Activated naive CD8-positive, alpha-beta T cell (primary cell): ENCODE measurements at regions not wholly inside any gene's neighbourhood (a gene's known extent, or its start where the extent isn't known, plus 50 kb on each side); places are given as distances from the start of the nearest gene placed in this dataset.

Experiments
- H3K27ac Mint-ChIP-seq: one replicate; pipeline ENCODE4 v1.8.0; 2021; ENCODE audit warnings: mixed read lengths
- H3K27me3 Mint-ChIP-seq: one replicate; pipeline ENCODE4 v1.8.0; 2021; ENCODE audit warnings: mixed read lengths
- H3K36me3 Mint-ChIP-seq: one replicate; pipeline ENCODE4 v1.8.0; 2021; ENCODE audit warnings: mixed read lengths
- H3K4me1 Mint-ChIP-seq: one replicate; pipeline ENCODE4 v1.8.0; 2021; ENCODE audit warnings: low read depth, mixed read lengths
- H3K4me3 Mint-ChIP-seq: one replicate; pipeline ENCODE4 v1.8.0; 2021; ENCODE audit warnings: mild to moderate bottlenecking, mixed read lengths
- H3K9me3 Mint-ChIP-seq: one replicate; pipeline ENCODE4 v1.8.0; 2021; ENCODE audit warnings: low read depth, mixed read lengths

- Mint-ChIP-seq H3K4me1 (no peaks in the 10 kb centered on the region), H3K27ac (no peak overlapping the region), H3K4me3 (no peak overlapping the region), H3K36me3 (peaks cover 2% of the 10 kb centered on the region), H3K27me3 (peaks cover 2% of the 10 kb centered on the region), H3K9me3 (no peaks in the 10 kb centered on the region)
Observed at GRCh38 chr3:15955968-15956367, 158.2 kb upstream of the ANKRD28 start.

DNA sequence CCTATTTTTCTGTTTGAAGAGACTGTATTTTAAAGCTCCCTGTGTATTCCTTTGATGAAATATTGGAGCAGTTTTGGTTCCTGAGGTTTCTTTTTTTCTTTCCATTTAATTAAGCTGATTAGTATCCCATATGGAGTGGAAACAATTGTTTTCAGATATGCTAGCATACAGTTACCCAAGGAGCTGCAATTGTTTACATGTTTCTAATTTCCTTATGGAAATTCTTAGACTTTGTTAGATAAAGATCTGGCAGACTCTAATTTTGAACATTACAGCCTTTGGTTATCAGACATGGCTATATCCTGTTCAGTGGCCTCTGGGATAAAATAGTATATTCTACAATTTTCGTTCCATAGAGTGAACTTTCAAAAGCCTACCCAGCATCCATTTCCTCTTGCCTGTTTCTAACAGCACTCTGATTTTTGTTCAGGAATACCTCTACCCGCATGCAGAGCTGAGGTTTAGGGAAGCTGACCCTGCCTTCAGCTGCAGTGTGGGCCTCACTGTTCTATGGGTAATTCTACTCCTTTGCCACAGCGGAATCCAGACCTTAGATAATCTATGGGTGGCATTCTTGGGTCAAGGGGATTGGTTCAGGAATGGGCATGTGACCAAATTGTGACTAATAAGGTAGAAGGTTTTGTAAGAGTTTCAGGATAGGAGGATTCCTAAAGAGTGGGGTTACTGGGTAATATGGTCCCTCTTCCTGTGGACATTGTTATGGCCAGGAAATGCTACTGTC, 161.1 kb upstream of the ANKRD28 start:
- Mint-ChIP-seq H3K4me3 (no peak overlapping the region), H3K36me3 (peaks cover 8% of the 10 kb centered on the region), H3K9me3 (no peaks in the 10 kb centered on the region), H3K27me3 (peaks cover 5% of the 10 kb centered on the region), H3K27ac (no peak overlapping the region), H3K4me1 (no peaks in the 10 kb centered on the region)

DNA sequence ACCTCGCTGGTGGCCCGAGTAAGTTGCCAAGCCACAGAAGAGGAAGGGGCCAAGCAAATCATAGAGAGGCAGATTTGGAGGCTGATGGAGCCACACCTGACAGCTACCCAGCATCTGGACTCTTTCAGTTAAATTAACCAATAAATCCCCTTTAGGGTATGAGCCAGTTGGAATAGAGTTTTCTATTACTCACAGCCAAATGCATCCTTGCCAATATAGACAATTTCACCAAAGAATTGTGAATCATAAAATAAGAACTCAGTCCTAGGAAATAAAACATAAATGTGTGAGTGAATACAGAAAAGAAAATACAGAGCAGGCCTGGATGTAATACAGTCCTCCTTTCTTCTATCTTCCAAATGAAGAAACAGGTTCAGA, 161.6 kb upstream of the ANKRD28 start:
- Mint-ChIP-seq H3K4me3 (no peak overlapping the region), H3K27ac (no peak overlapping the region), H3K36me3 (peaks cover 8% of the 10 kb centered on the region), H3K9me3 (no peaks in the 10 kb centered on the region), H3K4me1 (no peaks in the 10 kb centered on the region), H3K27me3 (peaks cover 5% of the 10 kb centered on the region)

DNA sequence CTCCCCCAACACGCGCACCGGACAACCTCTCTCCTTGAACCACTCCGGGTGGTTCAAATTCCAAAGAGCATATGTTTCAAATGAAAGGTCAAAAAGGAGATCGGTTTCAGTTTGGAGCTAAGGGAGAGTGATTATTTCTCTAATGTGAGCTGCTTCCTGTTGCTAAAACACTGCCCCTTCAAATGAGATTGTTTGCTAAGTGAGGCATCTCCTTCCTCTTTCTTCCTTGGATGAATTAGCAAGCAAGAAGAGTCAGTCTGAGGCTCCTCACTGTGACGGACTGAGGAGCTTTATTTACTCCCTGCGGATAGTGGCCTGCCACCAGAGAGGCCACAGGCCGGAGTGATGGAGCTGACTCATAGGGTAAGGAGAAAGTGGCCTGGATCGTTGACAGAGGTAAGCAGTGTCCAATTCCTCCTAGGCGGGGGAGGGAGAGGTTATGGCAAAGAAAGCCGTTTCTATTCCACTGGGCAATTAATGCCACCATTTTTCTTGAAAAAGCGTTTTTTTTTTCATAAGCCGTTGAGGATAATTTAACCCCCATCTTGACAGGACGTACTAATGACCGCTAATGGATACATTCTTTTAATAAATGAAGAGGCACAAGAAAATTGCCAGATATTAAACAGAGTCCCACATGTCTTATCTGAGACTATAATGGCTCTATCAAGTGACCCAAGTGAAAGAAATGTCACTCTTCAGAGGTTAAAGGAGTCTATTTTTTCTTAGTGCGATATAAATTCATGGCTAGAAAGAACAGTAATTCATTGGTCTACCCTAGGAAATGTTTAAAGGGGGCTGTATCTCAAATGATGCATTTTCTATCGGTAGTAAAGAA, 167.0 kb upstream of the ANKRD28 start:
- no peaks in the 10 kb centered on the region for H3K4me1 Mint-ChIP-seq
- no peak overlapping the region for H3K27ac Mint-ChIP-seq
- peaks cover 3% of the 10 kb centered on the region for H3K27me3 Mint-ChIP-seq
- H3K36me3 Mint-ChIP-seq = peaks cover 8% of the 10 kb centered on the region
- H3K4me3 Mint-ChIP-seq = no peak overlapping the region
- H3K9me3 Mint-ChIP-seq = no peaks in the 10 kb centered on the region

DNA sequence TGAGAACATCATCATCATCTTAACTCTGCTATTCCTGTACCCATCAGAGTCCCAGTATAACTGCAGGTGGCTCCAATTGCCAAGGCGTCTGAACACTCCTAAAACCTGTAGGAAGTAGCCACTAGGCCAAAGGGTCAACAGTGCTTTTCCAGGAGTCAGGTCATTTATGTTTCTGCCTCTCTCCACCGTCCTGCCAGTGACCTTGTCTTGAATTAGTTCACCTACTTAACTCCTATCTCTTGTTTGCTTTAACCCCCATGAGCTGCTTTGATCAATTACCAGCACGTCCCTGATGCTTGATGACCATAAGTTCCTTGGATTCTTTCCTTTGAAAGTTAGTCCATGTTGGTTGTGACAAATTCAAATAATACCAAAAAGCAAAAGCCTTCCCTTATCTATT, 169.8 kb upstream of the ANKRD28 start:
- Mint-ChIP-seq H3K9me3 (no peaks in the 10 kb centered on the region), H3K4me1 (no peaks in the 10 kb centered on the region), H3K27me3 (peaks cover 3% of the 10 kb centered on the region), H3K27ac (no peak overlapping the region), H3K4me3 (no peak overlapping the region), H3K36me3 (peaks cover 5% of the 10 kb centered on the region)

GRCh38 chr3:15969874-15970640, 172.3 kb upstream of the ANKRD28 start:
- Mint-ChIP-seq H3K4me1 (no peaks in the 10 kb centered on the region), H3K27me3 (no peaks in the 10 kb centered on the region)

DNA sequence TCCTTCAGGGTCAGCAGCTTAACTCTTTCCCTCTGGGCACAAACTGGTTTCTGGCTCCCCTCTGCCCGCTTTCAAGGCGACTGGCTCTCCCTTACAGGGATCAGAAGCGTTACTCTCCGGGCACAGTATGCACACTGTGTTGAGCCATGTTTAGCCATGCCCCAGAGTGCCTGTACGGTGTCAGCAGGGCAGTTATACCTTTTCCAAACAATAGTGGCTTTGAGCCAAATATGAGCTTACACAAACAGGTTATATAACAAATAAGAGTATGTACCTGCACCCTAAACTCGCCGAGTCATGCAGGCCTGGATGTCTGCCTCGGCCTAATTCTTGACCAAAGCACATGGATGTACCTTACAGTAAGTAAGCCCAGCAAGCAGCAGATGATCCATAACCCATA, 175.6 kb upstream of the ANKRD28 start:
- Mint-ChIP-seq H3K27ac (no peak overlapping the region), H3K4me3 (no peak overlapping the region), H3K36me3 (no peaks in the 10 kb centered on the region), H3K27me3 (no peaks in the 10 kb centered on the region), H3K9me3 (no peaks in the 10 kb centered on the region), H3K4me1 (no peaks in the 10 kb centered on the region)

More at GRCh38 chr3:15969874-15970640, 172.3 kb upstream of the ANKRD28 start:
- no peak overlapping the region for H3K4me3 Mint-ChIP-seq
- no peaks in the 10 kb centered on the region for H3K9me3 Mint-ChIP-seq
- H3K27ac Mint-ChIP-seq = no peak overlapping the region
- peaks cover 2% of the 10 kb centered on the region for H3K36me3 Mint-ChIP-seq

GRCh38 chr3:15973940-15974339, 176.2 kb upstream of the ANKRD28 start:
- Mint-ChIP-seq H3K4me3 (no peak overlapping the region), H3K27ac (no peak overlapping the region), H3K27me3 (no peaks in the 10 kb centered on the region), H3K9me3 (no peaks in the 10 kb centered on the region), H3K36me3 (no peaks in the 10 kb centered on the region), H3K4me1 (no peaks in the 10 kb centered on the region)

- Mint-ChIP-seq H3K27ac (no peak overlapping the region), H3K9me3 (peaks cover 3% of the 10 kb centered on the region), H3K4me3 (no peak overlapping the region), H3K36me3 (no peaks in the 10 kb centered on the region), H3K4me1 (no peaks in the 10 kb centered on the region), H3K27me3 (no peaks in the 10 kb centered on the region)
Observed at GRCh38 chr3:15974647-15975046, 176.9 kb upstream of the ANKRD28 start.

GRCh38 chr3:15976524-15976923, 178.7 kb upstream of the ANKRD28 start:
- Mint-ChIP-seq H3K27me3 (no peaks in the 10 kb centered on the region), H3K36me3 (no peaks in the 10 kb centered on the region), H3K27ac (no peak overlapping the region), H3K4me3 (no peak overlapping the region), H3K4me1 (no peaks in the 10 kb centered on the region), H3K9me3 (peaks cover 3% of the 10 kb centered on the region)

GRCh38 chr3:15977090-15977489, 179.3 kb upstream of the ANKRD28 start:
- Mint-ChIP-seq H3K36me3 (no peaks in the 10 kb centered on the region), H3K27me3 (no peaks in the 10 kb centered on the region), H3K4me3 (no peak overlapping the region), H3K27ac (no peak overlapping the region), H3K9me3 (peaks cover 3% of the 10 kb centered on the region), H3K4me1 (no peaks in the 10 kb centered on the region)

DNA sequence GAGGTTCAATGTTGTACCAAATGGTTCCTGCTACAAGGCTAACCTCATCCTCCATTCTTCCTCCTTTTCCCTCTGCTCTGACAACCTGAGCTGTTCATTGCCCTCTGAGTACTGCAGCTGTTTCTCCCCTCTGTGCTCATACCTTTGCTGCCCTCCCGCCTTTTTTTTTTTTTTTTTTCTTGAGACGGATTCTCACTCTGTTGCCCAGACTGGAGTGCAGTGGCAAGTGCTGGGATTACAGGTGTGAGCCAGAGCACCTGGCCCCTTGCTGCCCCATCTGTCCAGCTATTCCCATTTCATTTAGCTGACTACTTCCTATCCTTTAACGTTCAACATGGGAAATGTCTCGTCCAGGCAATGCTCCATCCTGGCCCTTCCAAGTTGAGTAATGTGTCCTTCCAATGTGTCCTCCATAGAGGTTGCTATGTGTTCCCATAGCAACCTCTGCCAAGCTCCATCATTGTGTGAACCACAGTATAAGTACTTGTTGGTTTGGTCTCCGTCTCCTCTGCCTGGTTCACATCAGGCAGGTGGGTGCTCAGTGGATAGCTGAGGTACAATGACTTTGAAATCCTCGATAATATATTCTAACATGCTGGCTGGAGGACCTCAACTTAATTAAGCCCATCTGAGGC, 179.9 kb upstream of the ANKRD28 start:
- H3K9me3 Mint-ChIP-seq = peaks cover 3% of the 10 kb centered on the region
- H3K36me3 Mint-ChIP-seq = no peaks in the 10 kb centered on the region
- no peaks in the 10 kb centered on the region for H3K27me3 Mint-ChIP-seq
- no peak overlapping the region for H3K4me3 Mint-ChIP-seq
- H3K27ac Mint-ChIP-seq = no peak overlapping the region
- H3K4me1 Mint-ChIP-seq = no peaks in the 10 kb centered on the region

- no peaks in the 10 kb centered on the region for H3K36me3 Mint-ChIP-seq
- no peak overlapping the region for H3K27ac Mint-ChIP-seq
- H3K9me3 Mint-ChIP-seq = peaks cover 3% of the 10 kb centered on the region
- H3K27me3 Mint-ChIP-seq = no peaks in the 10 kb centered on the region
- no peak overlapping the region for H3K4me3 Mint-ChIP-seq
- H3K4me1 Mint-ChIP-seq = no peaks in the 10 kb centered on the region
Observed at GRCh38 chr3:15978801-15979200, 181.0 kb upstream of the ANKRD28 start.

DNA sequence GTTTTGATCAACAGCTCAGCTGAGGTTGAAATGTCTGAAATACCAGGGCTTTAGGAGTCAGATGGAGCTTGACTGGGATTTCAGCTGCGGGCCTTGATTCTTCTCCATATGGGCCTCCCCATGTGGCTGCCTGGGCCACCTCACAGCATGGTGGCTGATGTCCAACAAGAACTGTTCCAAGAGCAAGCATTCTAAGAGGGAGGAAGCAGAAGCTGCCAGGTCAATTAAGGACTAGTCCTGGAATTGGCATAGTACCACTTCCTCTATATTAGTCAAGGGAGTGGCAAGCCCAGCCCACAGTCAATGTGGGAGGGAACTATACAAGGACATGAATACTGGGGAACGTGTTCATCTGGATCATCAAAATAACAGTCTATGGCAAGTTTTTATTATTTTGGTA, 181.7 kb upstream of the ANKRD28 start:
- H3K27me3 Mint-ChIP-seq = no peaks in the 10 kb centered on the region
- peaks cover 3% of the 10 kb centered on the region for H3K9me3 Mint-ChIP-seq
- H3K27ac Mint-ChIP-seq = no peak overlapping the region
- no peak overlapping the region for H3K4me3 Mint-ChIP-seq
- H3K36me3 Mint-ChIP-seq = no peaks in the 10 kb centered on the region
- no peaks in the 10 kb centered on the region for H3K4me1 Mint-ChIP-seq

- Mint-ChIP-seq H3K4me1 (no peaks in the 10 kb centered on the region), H3K4me3 (no peak overlapping the region), H3K9me3 (peaks cover 3% of the 10 kb centered on the region), H3K36me3 (no peaks in the 10 kb centered on the region), H3K27ac (no peak overlapping the region), H3K27me3 (no peaks in the 10 kb centered on the region)
Observed at GRCh38 chr3:15979900-15980299, 182.1 kb upstream of the ANKRD28 start.
